SKM-1 (cell line): ENCODE measurements at regions not wholly inside any gene's neighbourhood (a gene's known extent, or its start where the extent isn't known, plus 50 kb on each side); places are given as distances from the start of the nearest gene placed in this dataset.

ENCODE experiments used
- DNase-seq: peaks from one replicate; lab custom pipeline; 2025; ENCODE audit not compliant: unreplicated experiment; lab: John Stamatoyannopoulos, UW

GRCh38 chr4:79472036-79472435 lies 64.0 kb upstream of the GK2 start:
- DNase-seq, result no peak

GRCh38 chr4:79471309-79471708 lies 63.3 kb upstream of the GK2 start:
- no peak for DNase-seq

GRCh38 chr4:79467246-79467932 lies 59.4 kb upstream of the GK2 start:
- DNase-seq, result no peak

GRCh38 chr4:79466621-79467020 lies 58.6 kb upstream of the GK2 start:
- DNase-seq, result no peak
